NT2/D1 (cell line): ENCODE measurements at regions not wholly inside any gene's neighbourhood (a gene's known extent, or its start where the extent isn't known, plus 50 kb on each side); places are given as distances from the start of the nearest gene placed in this dataset.

Experiments used
- YY1 ChIP-seq: IDR thresholded peaks from 2 replicates; pipeline ENCODE4 v1.6.1; 2011; ENCODE audit not compliant: insufficient read length, insufficient read depth
- ZNF274 ChIP-seq: IDR thresholded peaks from 2 replicates; pipeline ENCODE4 v1.6.1; 2011; ENCODE audit warnings: mild to moderate bottlenecking, low read depth, low read length

DNA sequence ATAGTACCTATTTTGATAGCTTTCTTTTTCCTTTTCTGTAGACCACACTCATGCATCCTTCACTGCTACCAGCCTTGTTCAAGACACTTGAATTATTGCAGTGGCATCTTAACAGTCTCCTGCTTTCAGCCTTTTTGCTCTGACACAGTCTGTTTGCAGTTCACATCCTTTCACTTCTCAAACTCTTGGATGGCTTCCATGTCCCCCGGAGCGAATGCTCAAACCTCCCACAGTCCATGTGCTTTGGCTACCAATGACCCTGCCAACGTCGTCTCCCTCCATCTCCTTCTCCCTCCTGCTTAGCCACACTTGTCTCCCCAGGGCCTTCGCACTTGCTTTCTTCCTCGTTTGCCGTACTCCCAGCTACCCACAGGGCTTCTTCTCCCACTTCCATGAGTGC lies 270.0 kb upstream of the ZFP64 start:
- no peak for TF ChIP-seq ZNF274
- no peak for TF ChIP-seq YY1
